HepG2 (cell line): ENCODE measurements at regions not wholly inside any gene's neighbourhood (a gene's known extent, or its start where the extent isn't known, plus 50 kb on each side); places are given as distances from the start of the nearest gene placed in this dataset.

Experiments used
- ATAC-seq: fragments of 200-7000 bp; cut with Tn5 transposase; 3 replicates; pipeline ENCODE4 v1.9.1; 2020; ENCODE audit warnings: mild to moderate bottlenecking, moderate library complexity
- BruUV-seq: library from RNA; stranded (reverse); fragments of 400-500 nt; replicated peaks from 2 replicates; lab custom pipeline; 2021; lab: Mats Ljungman, UMichigan
- CTCF ChIA-PET: fragments of 300-600 bp; formaldehyde crosslinking; extraction: SDS; loops from one replicate; lab custom pipeline; 2021; ENCODE audit warnings: low total read pairs, inconsistent platforms, low intra/inter-chr PET ratio; lab: Yijun Ruan, JAX
- POLR2A ChIA-PET: fragments of 350-600 bp; sonication (Branson Sonifier 250); formaldehyde crosslinking; loops from one replicate; lab custom pipeline; 2020; ENCODE audit warnings: antibody characterized with exemption, inconsistent platforms; lab: Yijun Ruan, JAX
- DNase-seq: peaks from one replicate; pipeline ENCODE4 v3.0.0-alpha.2; 2015; ENCODE audit warnings: low spot score
- FAIRE-seq: peaks from 3 replicates; lab custom pipeline; 2011; peaks lifted over from hg19 to GRCh38; lab: Jason Lieb, UNC
- H2AFZ ChIP-seq: one replicate; pipeline ENCODE4 v1.6.1; 2011; ENCODE audit warnings: low read length, inconsistent platforms
- H3K27ac ChIP-seq: fragments of 300-600 bp; 3 replicates; pipeline ENCODE4 v1.8.0; 2011; ENCODE audit warnings: mixed run types, mild to moderate bottlenecking, mixed read lengths, low read length, inconsistent platforms; ENCODE audit not compliant: insufficient read depth; ENCODE audit errors: extremely low read length
- H3K27me3 ChIP-seq, 2 experiments: fragments of 200-600 bp in 1 of 2; 2 replicates in 1 of 2; 3 replicates in 1 of 2; pipeline versions ENCODE4 v1.6.0 to v1.8.0; 2011; ENCODE audit warnings: low read length in 2 of 2, mild to moderate bottlenecking in 2 of 2, moderate library complexity in 2 of 2, inconsistent platforms in 1 of 2; ENCODE audit not compliant: insufficient read depth in 2 of 2, control insufficient read depth in 1 of 2
- H3K36me3 ChIP-seq, 2 experiments: fragments of 200-600 bp in 1 of 2; replicated peaks in 1 of 2; 2 replicates in 1 of 2; 3 replicates in 1 of 2; pipeline versions ENCODE4 v1.5.1 to v1.8.0; 2011; ENCODE audit warnings: low read length in 2 of 2, inconsistent platforms in 1 of 2; ENCODE audit not compliant: insufficient read depth in 2 of 2, control insufficient read depth in 1 of 2
- H3K4me1 ChIP-seq: 2 replicates; pipeline ENCODE4 v1.5.1; 2012; ENCODE audit warnings: low read length, inconsistent platforms; ENCODE audit not compliant: insufficient read depth
- H3K4me2 ChIP-seq: 2 replicates; pipeline ENCODE4 v1.6.0; 2011; ENCODE audit warnings: low read depth, low read length, inconsistent platforms
- H3K4me3 ChIP-seq, 3 experiments: fragments of 200-600 bp in 1 of 3; sonication (generic), shearing (Covaris generic) in 1 of 3; replicated peaks in 1 of 3; 2 replicates each; pipeline ENCODE4 v1.5.1; 2011 to 2016; ENCODE audit warnings: low read length in 3 of 3, inconsistent platforms in 2 of 3, low read depth in 2 of 3, mild to moderate bottlenecking in 2 of 3, control low read depth in 1 of 3, mixed read lengths in 1 of 3; ENCODE audit not compliant: insufficient read depth in 1 of 3
- H3K79me2 ChIP-seq: one replicate; pipeline ENCODE4 v1.6.1; 2011; ENCODE audit warnings: low read length, inconsistent platforms; ENCODE audit not compliant: insufficient read depth
- H3K9ac ChIP-seq: 2 replicates; pipeline ENCODE4 v1.6.0; 2011; ENCODE audit warnings: mild to moderate bottlenecking, low read depth, low read length, inconsistent platforms; ENCODE audit not compliant: insufficient read depth
- H3K9me3 ChIP-seq: 2 replicates; pipeline ENCODE4 v1.5.1; 2012; ENCODE audit warnings: mild to moderate bottlenecking, low read length
- H4K20me1 ChIP-seq: 2 replicates; pipeline ENCODE4 v1.6.0; 2011; ENCODE audit warnings: inconsistent platforms, mild to moderate bottlenecking, low read length, moderate library complexity; ENCODE audit not compliant: insufficient read depth
- DRAP1 ChIP-seq: IDR thresholded peaks from 2 replicates; pipeline ENCODE4 v1.6.1; 2016; ENCODE audit warnings: missing genetic modification reagents, missing compliant biosample characterization
- GATA4 ChIP-seq: sonication (generic); IDR thresholded peaks from 2 replicates; pipeline ENCODE4 v1.6.1; 2016; ENCODE audit warnings: antibody characterized with exemption, low read depth, borderline replicate concordance
- HES4 ChIP-seq: sonication (generic); formaldehyde crosslinking; IDR thresholded peaks from 2 replicates; pipeline ENCODE4 v1.9.0; 2021; ENCODE audit warnings: mild to moderate bottlenecking, missing genetic modification reagents, borderline replicate concordance
- MEIS2 ChIP-seq: sonication (generic); formaldehyde crosslinking; IDR thresholded peaks from 2 replicates; pipeline ENCODE4 v1.9.0; 2021; ENCODE audit warnings: mild to moderate bottlenecking, missing genetic modification reagents
- NFAT5 ChIP-seq: sonication (generic); formaldehyde crosslinking; IDR thresholded peaks from 2 replicates; pipeline ENCODE4 v1.4.0; 2020; ENCODE audit warnings: missing genetic modification reagents
- POLR2G ChIP-seq: fragments of 200-400 bp; formaldehyde crosslinking; IDR thresholded peaks from 2 replicates; pipeline ENCODE4 v1.6.1; 2018; ENCODE audit warnings: mild to moderate bottlenecking, low read depth, low read length, moderate library complexity
- SRSF9 ChIP-seq: fragments of 200-400 bp; formaldehyde crosslinking; IDR thresholded peaks from 2 replicates; pipeline ENCODE4 v1.6.1; 2018; ENCODE audit warnings: borderline replicate concordance, mild to moderate bottlenecking, low read depth, low read length; ENCODE audit not compliant: insufficient read depth, poor library complexity, severe bottlenecking
- TCF7L2 ChIP-seq: IDR thresholded peaks from 2 replicates; pipeline ENCODE4 v1.6.1; 2011; ENCODE audit warnings: mild to moderate bottlenecking, low read depth, low read length, moderate library complexity
- ZBED4 ChIP-seq: sonication (generic); formaldehyde crosslinking; IDR thresholded peaks from 2 replicates; pipeline ENCODE4 v1.4.0; 2020; ENCODE audit warnings: missing genetic modification reagents, borderline replicate concordance
- ZFP36L1 ChIP-seq: sonication (generic); formaldehyde crosslinking; IDR thresholded peaks from 2 replicates; pipeline ENCODE4 v1.8.0; 2022; ENCODE audit warnings: mild to moderate bottlenecking, missing genetic modification reagents, moderate library complexity
- ZFP90 ChIP-seq: sonication (generic); formaldehyde crosslinking; IDR thresholded peaks from 2 replicates; pipeline ENCODE4 v1.8.0; 2022; ENCODE audit warnings: missing genetic modification reagents, mild to moderate bottlenecking, inconsistent platforms, borderline replicate concordance
- ZNF432 ChIP-seq: sonication (generic); formaldehyde crosslinking; IDR thresholded peaks from 2 replicates; pipeline ENCODE4 v1.5.0; 2020; ENCODE audit warnings: missing genetic modification reagents, mild to moderate bottlenecking, borderline replicate concordance
- ZNF577 ChIP-seq: sonication (generic); formaldehyde crosslinking; IDR thresholded peaks from 2 replicates; pipeline ENCODE4 v1.4.0; 2020; ENCODE audit warnings: mild to moderate bottlenecking, low read depth, missing genetic modification reagents, borderline replicate concordance
- ZNF614 ChIP-seq: IDR thresholded peaks from 2 replicates; pipeline ENCODE4 v1.6.1; 2018; ENCODE audit warnings: missing biosample characterization, missing genetic modification reagents, inconsistent platforms, borderline replicate concordance
- ZNF619 ChIP-seq: sonication (generic); formaldehyde crosslinking; IDR thresholded peaks from 2 replicates; pipeline ENCODE4 v1.4.0; 2020; ENCODE audit warnings: mild to moderate bottlenecking, missing genetic modification reagents
- WGBS: methylation state at CpG from one replicate; pipeline ENCODE4 v1.1.6; 2017; ENCODE audit warnings: low lambda C conversion rate; 5-methylcytosine and 5-hydroxymethylcytosine counted together
- in situ Hi-C: cut with HindIII; loops from 2 replicates; pipeline ENCODE4 v1.10.0; 2017; ENCODE audit warnings: low pct_unique_long_range_greater_than_20kb; ENCODE audit not compliant: extremely low pct_ligation_motif_present
- intact Hi-C: fragments of 100-400 bp; cut with micrococcal nuclease; formaldehyde crosslinking; loops from one replicate; pipeline ENCODE4 v1.10.0; 2022; ENCODE audit not compliant: unreplicated experiment
- TF ChIP-seq, protein P1 (sequence below): sonication (generic); formaldehyde crosslinking; IDR thresholded peaks from 2 replicates; pipeline ENCODE4 v1.4.0; 2020; ENCODE audit warnings: mild to moderate bottlenecking, missing genetic modification reagents

DNA sequence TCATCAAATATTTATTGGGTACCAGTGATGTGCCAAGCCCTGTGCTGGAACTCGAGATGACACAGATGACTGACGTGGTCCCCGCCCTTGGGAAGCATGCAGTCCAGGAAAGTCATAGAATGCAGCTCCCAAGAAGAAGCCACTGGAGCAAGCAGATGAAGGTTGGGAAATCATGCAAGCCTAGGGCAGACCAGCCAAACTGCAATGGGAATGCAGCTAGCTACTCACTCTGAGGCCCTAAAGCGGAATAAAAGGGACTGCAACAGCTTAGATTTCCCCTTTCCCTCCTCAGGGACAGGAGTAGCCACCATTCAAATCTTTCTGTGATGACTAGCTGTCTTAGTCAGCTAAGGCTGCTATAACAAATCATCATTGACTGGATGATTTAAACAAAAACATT, 152.2 kb downstream of the MAFB start:
- H3K4me1 ChIP-seq: no peaks in the 10 kb centered on the region
- H3K9ac ChIP-seq: no peak overlapping the region
- no peaks in the 10 kb centered on the region for H3K27me3 ChIP-seq
- in situ Hi-C loops: no loop called here
- no peak overlapping the region for H2AFZ ChIP-seq
- intact Hi-C loops: no loop called here
- ATAC-seq: no peak
- H4K20me1 ChIP-seq: no peaks in the 10 kb centered on the region
- FAIRE-seq: no peak
- peaks cover 29% of the 10 kb centered on the region for H3K9me3 ChIP-seq
- no peak overlapping the region for H3K4me3 ChIP-seq
- no peak for DNase-seq
- BruUV-seq: no TSS peak
- POLR2A ChIA-PET: no interaction called here
- CTCF ChIA-PET: no interaction called here
- H3K4me2 ChIP-seq: no peak overlapping the region
- no peak overlapping the region for H3K27ac ChIP-seq
- 5% methylated on average over 4 of the region's 4 CpGs for WGBS
- no peaks in the 10 kb centered on the region for H3K79me2 ChIP-seq
- H3K36me3 ChIP-seq: no peaks in the 10 kb centered on the region
- TF ChIP-seq TCF7L2 (no peak), SRSF9 (no peak), NFAT5 (no peak), ZNF614 (CRISPR knock-in tag) (no peak), HES4 (CRISPR knock-in tag) (no peak), MEIS2 (CRISPR knock-in tag) (no peak), ZFP90 (CRISPR knock-in tag) (no peak), DRAP1 (CRISPR knock-in tag) (no peak), ZFP36L1 (CRISPR knock-in tag) (no peak), POLR2G (no peak), ZBED4 (no peak), ZNF432 (no peak), GATA4 (no peak), ZNF619 (CRISPR knock-in tag) (no peak), ZNF577 (no peak)
- TF ChIP-seq, protein P1, sequence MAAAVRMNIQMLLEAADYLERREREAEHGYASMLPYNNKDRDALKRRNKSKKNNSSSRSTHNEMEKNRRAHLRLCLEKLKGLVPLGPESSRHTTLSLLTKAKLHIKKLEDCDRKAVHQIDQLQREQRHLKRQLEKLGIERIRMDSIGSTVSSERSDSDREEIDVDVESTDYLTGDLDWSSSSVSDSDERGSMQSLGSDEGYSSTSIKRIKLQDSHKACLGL (CRISPR knock-in tag): no peak
